ENCODE measurements at regions not wholly inside any gene's neighbourhood (a gene's known extent, or its start where the extent isn't known, plus 50 kb on each side); places are given as distances from the start of the nearest gene placed in this dataset.

- Histone ChIP-seq H2AFZ (ENCODE audit: low read length) (no peak overlapping the region), H3K9ac (ENCODE audit: low read length) (no peak overlapping the region), H3K27me3 (ENCODE audit: low read length) (peaks cover 94% of the 10 kb centered on the region), H3F3A (ENCODE audit: low read length, unreplicated experiment) (no peaks in the 10 kb centered on the region), H3K9me3 (ENCODE audit: low read length) (no peaks in the 10 kb centered on the region), H3K36me3 (ENCODE audit: low read depth, low read length) (no peaks in the 10 kb centered on the region), H3K27ac (ENCODE audit: low read length) (no peak overlapping the region), H3K4me1 (ENCODE audit: insufficient read depth, low read length) (no peaks in the 10 kb centered on the region), H3K4me3 (ENCODE audit: low read length) (no peak overlapping the region), H3K79me2 (ENCODE audit: low read length) (no peaks in the 10 kb centered on the region), H3K4me2 (ENCODE audit: low read length) (no peak overlapping the region), H4K20me1 (ENCODE audit: low read length) (no peaks in the 10 kb centered on the region), H3K9me2 (replicated peaks; ENCODE audit: low read length) (no peaks in the 10 kb centered on the region)
- ChIA-PET CTCF (no interaction called here), POLR2A (ENCODE audit: unreplicated experiment) (no interaction called here)
- no peak for DNase-seq
- no peak for ATAC-seq
- TF ChIP-seq EZH2 (IDR thresholded peaks at IDR 0.05; ENCODE audit: low read length, unreplicated experiment): no peak
- TF ChIP-seq CTCF (conservative IDR thresholded peaks at IDR 0.05; ENCODE audit: low read depth, low read length): no peak
- no peak for TF ChIP-seq EZH2phosphoT487 (IDR thresholded peaks at IDR 0.05; ENCODE audit: borderline replicate concordance, low read length)
- no TSS peak for BruUV-seq (replicated peaks)
- intact Hi-C loops (cut with micrococcal nuclease): no loop called here
Observed at GRCh38 chr12:126897102-126897501, 1369.9 kb upstream of the TMEM132C start.

- no peak overlapping the region for H3K4me2 ChIP-seq (ENCODE audit: low read length)
- intact Hi-C loops (cut with micrococcal nuclease): no loop called here
- H3K79me2 ChIP-seq (ENCODE audit: low read length): no peaks in the 10 kb centered on the region
- H3K27ac ChIP-seq (ENCODE audit: low read length): no peak overlapping the region
- H3K9me3 ChIP-seq (ENCODE audit: low read length): no peaks in the 10 kb centered on the region
- CTCF ChIA-PET: no interaction called here
- DNase-seq (no peak), ATAC-seq (no peak)
- H3F3A ChIP-seq (ENCODE audit: low read length, unreplicated experiment): no peaks in the 10 kb centered on the region
- no peaks in the 10 kb centered on the region for H4K20me1 ChIP-seq (ENCODE audit: low read length)
- BruUV-seq (replicated peaks): no TSS peak
- H3K36me3 ChIP-seq (ENCODE audit: low read depth, low read length): no peaks in the 10 kb centered on the region
- TF ChIP-seq CTCF (conservative IDR thresholded peaks at IDR 0.05; ENCODE audit: low read depth, low read length) (no peak), EZH2 (IDR thresholded peaks at IDR 0.05; ENCODE audit: low read length, unreplicated experiment) (no peak), EZH2phosphoT487 (IDR thresholded peaks at IDR 0.05; ENCODE audit: borderline replicate concordance, low read length) (no peak)
- H3K4me3 ChIP-seq (ENCODE audit: low read length): no peak overlapping the region
- H3K9ac ChIP-seq (ENCODE audit: low read length): no peak overlapping the region
- POLR2A ChIA-PET (ENCODE audit: unreplicated experiment): no interaction called here
- no peaks in the 10 kb centered on the region for H3K4me1 ChIP-seq (ENCODE audit: insufficient read depth, low read length)
- no peaks in the 10 kb centered on the region for H3K9me2 ChIP-seq (replicated peaks; ENCODE audit: low read length)
- no peak overlapping the region for H2AFZ ChIP-seq (ENCODE audit: low read length)
- H3K27me3 ChIP-seq (ENCODE audit: low read length): peaks cover 94% of the 10 kb centered on the region
Observed at GRCh38 chr12:126897778-126898177, 1369.2 kb upstream of the TMEM132C start.

DNA sequence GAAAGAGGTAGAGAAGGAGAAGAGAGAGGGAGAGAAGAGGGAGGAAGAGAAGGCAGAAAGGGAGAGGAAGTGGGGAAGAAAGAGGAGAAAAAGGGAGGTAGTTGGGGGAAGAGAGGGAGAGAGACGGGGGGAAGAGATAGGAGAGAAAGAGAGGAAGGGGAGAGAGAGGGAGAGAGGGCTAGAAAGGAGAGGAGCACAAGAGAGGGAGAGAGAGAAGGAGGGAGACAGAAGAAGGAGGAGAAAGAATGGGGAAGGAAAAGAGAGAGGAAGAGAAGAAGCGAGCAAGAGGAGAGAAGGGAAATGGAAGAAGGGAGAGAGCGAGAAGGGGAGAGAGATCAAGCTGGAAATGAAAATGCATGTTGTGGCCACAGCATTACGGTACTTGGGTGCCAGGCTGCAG, 1368.4 kb upstream of the TMEM132C start:
- ChIA-PET CTCF (no interaction called here), POLR2A (ENCODE audit: unreplicated experiment) (no interaction called here)
- Histone ChIP-seq H3K4me1 (ENCODE audit: insufficient read depth, low read length) (no peaks in the 10 kb centered on the region), H3K4me2 (ENCODE audit: low read length) (no peak overlapping the region), H3K9ac (ENCODE audit: low read length) (no peak overlapping the region), H3K9me2 (replicated peaks; ENCODE audit: low read length) (no peaks in the 10 kb centered on the region), H3K79me2 (ENCODE audit: low read length) (no peaks in the 10 kb centered on the region), H3K27ac (ENCODE audit: low read length) (no peak overlapping the region), H3K36me3 (ENCODE audit: low read depth, low read length) (no peaks in the 10 kb centered on the region), H2AFZ (ENCODE audit: low read length) (no peak overlapping the region), H4K20me1 (ENCODE audit: low read length) (no peaks in the 10 kb centered on the region), H3K27me3 (ENCODE audit: low read length) (peaks cover 96% of the 10 kb centered on the region), H3K9me3 (ENCODE audit: low read length) (no peaks in the 10 kb centered on the region), H3F3A (ENCODE audit: low read length, unreplicated experiment) (no peaks in the 10 kb centered on the region), H3K4me3 (ENCODE audit: low read length) (no peak overlapping the region)
- no peak for TF ChIP-seq EZH2phosphoT487 (IDR thresholded peaks at IDR 0.05; ENCODE audit: borderline replicate concordance, low read length)
- no peak for TF ChIP-seq CTCF (conservative IDR thresholded peaks at IDR 0.05; ENCODE audit: low read depth, low read length)
- no peak for TF ChIP-seq EZH2 (IDR thresholded peaks at IDR 0.05; ENCODE audit: low read length, unreplicated experiment)
- intact Hi-C loops (cut with micrococcal nuclease): no loop called here
- no peak for ATAC-seq
- no peak for DNase-seq
- BruUV-seq (replicated peaks): no TSS peak

Data from PC-3 (cell line).